Peyer's patch (tissue), 4 donors: ENCODE measurements at regions not wholly inside any gene's neighbourhood (a gene's known extent, or its start where the extent isn't known, plus 50 kb on each side); places are given as distances from the start of the nearest gene placed in this dataset.

Experiments
- POLR2A ChIP-seq, 2 donors: fragments of 450-650 bp; IDR thresholded peaks; one replicate each; pipeline ENCODE4 v1.5.1; 2017; ENCODE audit warnings: antibody characterized with exemption in 2 of 2, mild to moderate bottlenecking in 2 of 2, moderate library complexity in 2 of 2
- TF ChIP-seq, protein P1 (sequence below), 6 experiments: fragments of 450-650 bp in 4 of 6; fragments of 200-600 bp in 2 of 6; sonication (generic) in 1 of 6; IDR thresholded peaks; one replicate each; pipeline ENCODE4 v1.5.1; 2017 to 2019; ENCODE audit warnings: antibody characterized with exemption in 6 of 6, mild to moderate bottlenecking in 3 of 6, moderate library complexity in 1 of 6

- TF ChIP-seq, protein P1, sequence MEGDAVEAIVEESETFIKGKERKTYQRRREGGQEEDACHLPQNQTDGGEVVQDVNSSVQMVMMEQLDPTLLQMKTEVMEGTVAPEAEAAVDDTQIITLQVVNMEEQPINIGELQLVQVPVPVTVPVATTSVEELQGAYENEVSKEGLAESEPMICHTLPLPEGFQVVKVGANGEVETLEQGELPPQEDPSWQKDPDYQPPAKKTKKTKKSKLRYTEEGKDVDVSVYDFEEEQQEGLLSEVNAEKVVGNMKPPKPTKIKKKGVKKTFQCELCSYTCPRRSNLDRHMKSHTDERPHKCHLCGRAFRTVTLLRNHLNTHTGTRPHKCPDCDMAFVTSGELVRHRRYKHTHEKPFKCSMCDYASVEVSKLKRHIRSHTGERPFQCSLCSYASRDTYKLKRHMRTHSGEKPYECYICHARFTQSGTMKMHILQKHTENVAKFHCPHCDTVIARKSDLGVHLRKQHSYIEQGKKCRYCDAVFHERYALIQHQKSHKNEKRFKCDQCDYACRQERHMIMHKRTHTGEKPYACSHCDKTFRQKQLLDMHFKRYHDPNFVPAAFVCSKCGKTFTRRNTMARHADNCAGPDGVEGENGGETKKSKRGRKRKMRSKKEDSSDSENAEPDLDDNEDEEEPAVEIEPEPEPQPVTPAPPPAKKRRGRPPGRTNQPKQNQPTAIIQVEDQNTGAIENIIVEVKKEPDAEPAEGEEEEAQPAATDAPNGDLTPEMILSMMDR (IDR thresholded peaks at IDR 0.05): no peak
- TF ChIP-seq POLR2A (IDR thresholded peaks at IDR 0.05): no peak
Observed at GRCh38 chr1:95386371-95386770, 152.4 kb downstream of the RWDD3 start.
